H9 (cell line): ENCODE measurements at regions not wholly inside any gene's neighbourhood (a gene's known extent, or its start where the extent isn't known, plus 50 kb on each side); places are given as distances from the start of the nearest gene placed in this dataset.

Experiments
- DNase-seq: peaks from one replicate; pipeline ENCODE4 v3.0.0-alpha.2; 2017
- H2AFZ ChIP-seq: one replicate; pipeline ENCODE4 v1.6.1; 2013; ENCODE audit warnings: mild to moderate bottlenecking, low read length, control low read depth, moderate library complexity
- H2AK5ac ChIP-seq: 2 replicates; pipeline ENCODE4 v1.6.1; 2013; ENCODE audit warnings: low read length, control low read depth, mixed read lengths; ENCODE audit not compliant: insufficient read length
- H2BK120ac ChIP-seq: one replicate; pipeline ENCODE4 v1.6.1; 2013; ENCODE audit warnings: low read depth, mild to moderate bottlenecking, low read length, control low read depth, inconsistent platforms; ENCODE audit not compliant: poor library complexity, severe bottlenecking
- H2BK12ac ChIP-seq: 2 replicates; pipeline ENCODE4 v1.6.1; 2013; ENCODE audit warnings: low read length, control low read depth, mixed read lengths, low read depth; ENCODE audit not compliant: insufficient read length
- H2BK15ac ChIP-seq: 2 replicates; pipeline ENCODE4 v1.6.1; 2013; ENCODE audit warnings: low read depth, low read length, control low read depth
- H2BK20ac ChIP-seq: one replicate; pipeline ENCODE4 v1.6.1; 2013; ENCODE audit warnings: low read depth, mild to moderate bottlenecking, low read length, control low read depth, inconsistent platforms; ENCODE audit not compliant: poor library complexity, severe bottlenecking
- H2BK5ac ChIP-seq: 2 replicates; pipeline ENCODE4 v1.6.1; 2013; ENCODE audit warnings: low read length, control low read depth, mixed read lengths; ENCODE audit not compliant: insufficient read length
- H3K14ac ChIP-seq: 2 replicates; pipeline ENCODE4 v1.6.1; 2013; ENCODE audit warnings: low read length, control low read depth; ENCODE audit not compliant: insufficient read depth
- H3K18ac ChIP-seq: 2 replicates; pipeline ENCODE4 v1.6.1; 2013; ENCODE audit warnings: low read depth, mild to moderate bottlenecking, mixed read lengths, low read length, control low read depth; ENCODE audit not compliant: insufficient read length
- H3K23ac ChIP-seq: 2 replicates; pipeline ENCODE4 v1.6.1; 2013; ENCODE audit warnings: low read length, control low read depth, mixed read lengths, low read depth; ENCODE audit not compliant: insufficient read length
- H3K23me2 ChIP-seq: 2 replicates; pipeline ENCODE4 v1.6.1; 2013; ENCODE audit warnings: low read depth, mild to moderate bottlenecking, mixed read lengths, low read length, control low read depth; ENCODE audit not compliant: insufficient read length, poor library complexity, severe bottlenecking
- H3K27ac ChIP-seq: 2 replicates; pipeline ENCODE4 v1.5.1; 2013; ENCODE audit warnings: low read length, control low read depth, mixed read lengths, low read depth; ENCODE audit not compliant: insufficient read length
- H3K27me3 ChIP-seq: 2 replicates; pipeline ENCODE4 v1.6.1; 2013; ENCODE audit warnings: low read length, control low read depth, inconsistent platforms; ENCODE audit not compliant: insufficient read depth
- H3K4ac ChIP-seq: 2 replicates; pipeline ENCODE4 v1.6.1; 2013; ENCODE audit warnings: low read depth, mild to moderate bottlenecking, control low read depth, inconsistent platforms, low read length, moderate library complexity
- H3K4me1 ChIP-seq: 2 replicates; pipeline ENCODE4 v1.6.1; 2013; ENCODE audit warnings: low read length, control low read depth, inconsistent platforms; ENCODE audit not compliant: insufficient read depth
- H3K4me2 ChIP-seq: 2 replicates; pipeline ENCODE4 v1.6.1; 2013; ENCODE audit warnings: low read length, control low read depth, mixed read lengths; ENCODE audit not compliant: insufficient read length, insufficient read depth
- H3K56ac ChIP-seq: 2 replicates; pipeline ENCODE4 v1.6.1; 2013; ENCODE audit warnings: low read depth, mild to moderate bottlenecking, mixed read lengths, low read length, control low read depth; ENCODE audit not compliant: insufficient read length
- H3K79me1 ChIP-seq: 2 replicates; pipeline ENCODE4 v1.6.1; 2013; ENCODE audit warnings: low read depth, mild to moderate bottlenecking, moderate library complexity, low read length, control low read depth, inconsistent platforms; ENCODE audit not compliant: insufficient read depth, poor library complexity, severe bottlenecking
- H3K79me2 ChIP-seq: 2 replicates; pipeline ENCODE4 v1.6.1; 2013; ENCODE audit warnings: low read length, control low read depth, inconsistent platforms; ENCODE audit not compliant: insufficient read depth
- H3K9ac ChIP-seq: 2 replicates; pipeline ENCODE4 v1.6.1; 2013; ENCODE audit warnings: low read length, control low read depth, mixed read lengths; ENCODE audit not compliant: insufficient read length; ENCODE audit errors: extremely low read depth
- H3K9me3 ChIP-seq: one replicate; pipeline ENCODE4 v1.6.1; 2013; ENCODE audit warnings: low read depth, low read length, inconsistent platforms; ENCODE audit not compliant: control insufficient read depth
- H3T11ph ChIP-seq: one replicate; pipeline ENCODE4 v1.6.1; 2013; ENCODE audit warnings: mild to moderate bottlenecking, low read length, control low read depth, inconsistent platforms
- H4K20me1 ChIP-seq: one replicate; pipeline ENCODE4 v1.6.1; 2013; ENCODE audit not compliant: control insufficient read depth, insufficient read length, insufficient read depth
- H4K5ac ChIP-seq: 2 replicates; pipeline ENCODE4 v1.6.1; 2013; ENCODE audit warnings: low read depth, mild to moderate bottlenecking, mixed read lengths, low read length, control low read depth; ENCODE audit not compliant: insufficient read length
- H4K8ac ChIP-seq: replicated peaks from 2 replicates; pipeline ENCODE4 v1.6.1; 2013; ENCODE audit warnings: low read length, control low read depth, mixed read lengths, low read depth; ENCODE audit not compliant: insufficient read length
- H4K91ac ChIP-seq: 2 replicates; pipeline ENCODE4 v1.6.1; 2013; ENCODE audit warnings: low read depth, mild to moderate bottlenecking, moderate library complexity, mixed read lengths, low read length, control low read depth; ENCODE audit not compliant: insufficient read length
- H3K27ac Mint-ChIP-seq, 3 experiments: 2 replicates in 2 of 3; 3 replicates in 1 of 3; pipeline ENCODE4 v1.8.0; 2020 to 2021; ENCODE audit warnings: mixed read lengths in 3 of 3, mild to moderate bottlenecking in 1 of 3, moderate library complexity in 1 of 3
- H3K27me3 Mint-ChIP-seq: 2 replicates; pipeline ENCODE4 v1.8.0; 2021; ENCODE audit warnings: low read depth, mild to moderate bottlenecking, moderate library complexity, mixed read lengths
- H3K36me3 Mint-ChIP-seq, 3 experiments: 2 replicates in 2 of 3; 3 replicates in 1 of 3; pipeline ENCODE4 v1.8.0; 2020 to 2021; ENCODE audit warnings: low read depth in 3 of 3, mixed read lengths in 3 of 3; ENCODE audit not compliant: insufficient read depth in 1 of 3
- H3K4me1 Mint-ChIP-seq, 2 experiments: 2 replicates each; pipeline ENCODE4 v1.8.0; 2020; ENCODE audit warnings: mixed read lengths in 2 of 2
- H3K4me3 Mint-ChIP-seq, 2 experiments: 2 replicates in 1 of 2; 3 replicates in 1 of 2; pipeline ENCODE4 v1.8.0; 2020 to 2021; ENCODE audit warnings: mild to moderate bottlenecking in 2 of 2, mixed read lengths in 2 of 2, moderate library complexity in 1 of 2
- H3K9me3 Mint-ChIP-seq, 2 experiments: 2 replicates in 1 of 2; 3 replicates in 1 of 2; pipeline ENCODE4 v1.8.0; 2020; ENCODE audit warnings: mild to moderate bottlenecking in 2 of 2, mixed read lengths in 2 of 2, moderate library complexity in 1 of 2
- CTCF ChIP-seq: fragments of 200-600 bp; sonication (generic); conservative IDR thresholded peaks from 3 replicates; pipeline ENCODE4 v1.8.0; 2021; ENCODE audit warnings: antibody characterized with exemption, mild to moderate bottlenecking
- WGBS: extraction: QIAGEN DNeasy Blood & Tissue Kit; methylation state at CpG from one replicate; pipeline ENCODE4 v1.1.7; 2013; ENCODE audit warnings: missing lambda C conversion rate, low lambda C conversion rate, mixed read lengths; ENCODE audit not compliant: insufficient read length; ENCODE audit errors: extremely low coverage; 5-methylcytosine and 5-hydroxymethylcytosine counted together

- H4K5ac ChIP-seq: no peak overlapping the region
- H3K9ac ChIP-seq: no peak overlapping the region
- H2AK5ac ChIP-seq: no peak overlapping the region
- no peak for DNase-seq
- no peak overlapping the region for H2BK5ac ChIP-seq
- H3K4me2 ChIP-seq: no peak overlapping the region
- H3K27ac ChIP-seq: no peak overlapping the region
- no peak overlapping the region for H4K91ac ChIP-seq
- H3K4ac ChIP-seq: no peak overlapping the region
- no peak overlapping the region for H3K56ac ChIP-seq
- H3K14ac ChIP-seq: no peak overlapping the region
- WGBS: no CpG with 5 or more reads among the region's 2 CpGs
- H3K23me2 ChIP-seq: no peaks in the 10 kb centered on the region
- H3K9me3 ChIP-seq: no peaks in the 10 kb centered on the region
- H3K36me3 Mint-ChIP-seq: peaks cover 0 to 19% (median 0%) of the 10 kb centered on the region in 3 experiments; a peak in 3 of 7 replicates
- no peaks in the 10 kb centered on the region for H3K4me1 ChIP-seq
- no peaks in the 10 kb centered on the region for H3K79me1 ChIP-seq
- H3K23ac ChIP-seq: no peak overlapping the region
- H4K8ac ChIP-seq: no peak overlapping the region
- peaks cover 2% of the 10 kb centered on the region for H3K27me3 Mint-ChIP-seq
- no peak overlapping the region for H2BK15ac ChIP-seq
- no peak overlapping the region for H3T11ph ChIP-seq
- H3K27me3 ChIP-seq: no peaks in the 10 kb centered on the region
- no peak overlapping the region for H3K4me3 Mint-ChIP-seq
- no peak overlapping the region for H3K27ac Mint-ChIP-seq
- H4K20me1 ChIP-seq: no peaks in the 10 kb centered on the region
- H2BK20ac ChIP-seq: no peak overlapping the region
- no peak overlapping the region for H2BK12ac ChIP-seq
- no peak overlapping the region for H2AFZ ChIP-seq
- H3K18ac ChIP-seq: no peak overlapping the region
- H3K9me3 Mint-ChIP-seq: peaks cover 0 to 89% of the 10 kb centered on the region in 2 experiments; a peak in 2 of 5 replicates
- TF ChIP-seq CTCF: no peak
- H3K4me1 Mint-ChIP-seq: no peaks in the 10 kb centered on the region
- H2BK120ac ChIP-seq: no peak overlapping the region
- H3K79me2 ChIP-seq: no peaks in the 10 kb centered on the region
Measured at GRCh38 chr7:159246702-159247480, 102.2 kb upstream of the VIPR2 start.
